ENCODE measurements at regions not wholly inside any gene's neighbourhood (a gene's known extent, or its start where the extent isn't known, plus 50 kb on each side); places are given as distances from the start of the nearest gene placed in this dataset.

DNA sequence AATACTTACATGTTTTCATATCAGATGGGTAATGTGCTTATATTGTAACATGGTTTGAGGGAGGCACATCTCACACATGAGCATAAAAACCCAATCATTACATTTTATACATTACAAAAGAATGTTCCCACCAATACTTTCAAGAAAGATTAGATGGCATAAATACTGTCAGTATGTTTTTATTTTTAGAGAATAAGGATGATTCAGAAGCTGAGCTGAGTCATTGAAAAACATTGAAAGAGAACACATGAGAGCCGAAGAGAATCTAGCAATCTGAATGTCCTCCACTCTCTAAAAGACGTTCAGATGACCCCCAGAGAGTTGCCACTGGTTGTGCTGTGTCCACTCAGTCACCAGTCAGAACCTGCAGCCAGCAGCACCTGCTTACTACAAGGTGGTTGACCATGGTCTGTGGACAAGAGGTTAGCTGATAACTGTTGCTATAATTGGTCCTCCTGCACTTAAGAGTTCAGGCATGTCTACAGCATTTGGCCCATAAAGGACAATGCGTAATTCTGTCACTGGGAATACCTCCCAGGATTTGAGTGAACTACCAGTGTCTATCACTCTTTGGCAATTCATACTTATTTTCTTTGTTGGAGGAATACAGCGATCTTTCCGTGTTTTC, 382.2 kb upstream of the IGFBP7 start:
- TF ChIP-seq POLR2A (IDR thresholded peaks at IDR 0.05) (no peak), CTCF (IDR thresholded peaks at IDR 0.05) (no peak), POLR2AphosphoS5 (IDR thresholded peaks at IDR 0.05; ENCODE audit: insufficient read depth in 1 of 2, low read depth in 1 of 2) (no peak)
